Mucosa of descending colon (tissue), 3 donors: ENCODE measurements at regions not wholly inside any gene's neighbourhood (a gene's known extent, or its start where the extent isn't known, plus 50 kb on each side); places are given as distances from the start of the nearest gene placed in this dataset.

Source experiments
- ATAC-seq: fragments of 200-7000 bp; cut with Tn5 transposase; one replicate; pipeline ENCODE4 v1.9.1; 2020; ENCODE audit warnings: mild to moderate bottlenecking, moderate library complexity
- DNase-seq, 3 donors: peaks; one replicate each; pipeline ENCODE4 v3.0.0-alpha.2; 2020
- H3K36me3 ChIP-seq: fragments of 200-600 bp; one replicate; pipeline ENCODE4 v1.8.0; 2021; ENCODE audit warnings: low read depth, mild to moderate bottlenecking
- H3K4me1 ChIP-seq: fragments of 200-600 bp; one replicate; pipeline ENCODE4 v1.8.0; 2021; ENCODE audit warnings: low read depth, mild to moderate bottlenecking
- H3K4me3 ChIP-seq: fragments of 200-600 bp; one replicate; pipeline ENCODE4 v1.8.0; 2021; ENCODE audit warnings: mild to moderate bottlenecking
- H3K9me3 ChIP-seq: fragments of 200-600 bp; one replicate; pipeline ENCODE4 v1.8.0; 2021; ENCODE audit warnings: mild to moderate bottlenecking
- intact Hi-C, 2 donors: fragments of 100-400 bp; cut with DNase I in 1 of 2; cut with micrococcal nuclease in 1 of 2; formaldehyde crosslinking; loops; one replicate each; pipeline versions ENCODE4 v1.11.0 to v1.11.1; 2022; cut with DNase I, micrococcal nuclease
- TF ChIP-seq, protein P1 (sequence below): fragments of 200-600 bp; IDR thresholded peaks from one replicate; pipeline ENCODE4 v1.8.0; 2022; ENCODE audit warnings: antibody characterized with exemption, mild to moderate bottlenecking
- donor health status: DM: no; HTN: no; CAD: no; lungs with moderate emphysema.
- donor health status: DM: no; HTN: no; CAD: no.
- donor health status: DM: no; HTN: yes; CAD: no.

- TF ChIP-seq, protein P1, sequence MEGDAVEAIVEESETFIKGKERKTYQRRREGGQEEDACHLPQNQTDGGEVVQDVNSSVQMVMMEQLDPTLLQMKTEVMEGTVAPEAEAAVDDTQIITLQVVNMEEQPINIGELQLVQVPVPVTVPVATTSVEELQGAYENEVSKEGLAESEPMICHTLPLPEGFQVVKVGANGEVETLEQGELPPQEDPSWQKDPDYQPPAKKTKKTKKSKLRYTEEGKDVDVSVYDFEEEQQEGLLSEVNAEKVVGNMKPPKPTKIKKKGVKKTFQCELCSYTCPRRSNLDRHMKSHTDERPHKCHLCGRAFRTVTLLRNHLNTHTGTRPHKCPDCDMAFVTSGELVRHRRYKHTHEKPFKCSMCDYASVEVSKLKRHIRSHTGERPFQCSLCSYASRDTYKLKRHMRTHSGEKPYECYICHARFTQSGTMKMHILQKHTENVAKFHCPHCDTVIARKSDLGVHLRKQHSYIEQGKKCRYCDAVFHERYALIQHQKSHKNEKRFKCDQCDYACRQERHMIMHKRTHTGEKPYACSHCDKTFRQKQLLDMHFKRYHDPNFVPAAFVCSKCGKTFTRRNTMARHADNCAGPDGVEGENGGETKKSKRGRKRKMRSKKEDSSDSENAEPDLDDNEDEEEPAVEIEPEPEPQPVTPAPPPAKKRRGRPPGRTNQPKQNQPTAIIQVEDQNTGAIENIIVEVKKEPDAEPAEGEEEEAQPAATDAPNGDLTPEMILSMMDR, result no peak
- intact Hi-C loops, result no loop called here
Observed at GRCh38 chr11:122177238-122177637, 61.2 kb upstream of the BLID start.

DNA sequence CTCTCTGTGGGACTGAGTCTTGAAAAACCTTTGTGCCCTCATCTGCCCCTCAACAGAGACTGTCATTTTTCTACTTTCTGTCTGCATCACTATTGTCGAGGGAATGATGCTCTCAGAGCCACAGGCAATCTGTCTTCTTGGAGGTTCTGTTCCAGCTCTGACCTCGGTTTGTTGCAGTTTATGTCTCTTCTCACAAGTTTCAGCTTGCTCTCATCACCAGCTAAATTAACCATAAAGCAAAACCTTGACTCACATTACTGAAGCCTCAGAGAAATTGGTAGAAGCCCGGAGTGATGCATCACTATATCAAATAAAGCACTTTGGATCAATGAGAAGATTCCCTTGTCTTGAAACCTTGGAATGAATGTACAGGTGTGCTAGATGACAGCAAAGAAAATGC, 60.6 kb upstream of the BLID start:
- Histone ChIP-seq H3K4me3 (no peak overlapping the region), H3K9me3 (no peaks in the 10 kb centered on the region), H3K36me3 (no peaks in the 10 kb centered on the region), H3K4me1 (no peaks in the 10 kb centered on the region)
- intact Hi-C loops, result no loop called here
- DNase-seq, result no peak
- ATAC-seq, result no peak
- TF ChIP-seq, protein P1, result no peak

More at GRCh38 chr11:122177238-122177637, 61.2 kb upstream of the BLID start:
- ATAC-seq (no peak), DNase-seq (no peak)
- Histone ChIP-seq H3K4me1 (no peaks in the 10 kb centered on the region), H3K9me3 (no peaks in the 10 kb centered on the region), H3K36me3 (no peaks in the 10 kb centered on the region), H3K4me3 (no peak overlapping the region)

DNA sequence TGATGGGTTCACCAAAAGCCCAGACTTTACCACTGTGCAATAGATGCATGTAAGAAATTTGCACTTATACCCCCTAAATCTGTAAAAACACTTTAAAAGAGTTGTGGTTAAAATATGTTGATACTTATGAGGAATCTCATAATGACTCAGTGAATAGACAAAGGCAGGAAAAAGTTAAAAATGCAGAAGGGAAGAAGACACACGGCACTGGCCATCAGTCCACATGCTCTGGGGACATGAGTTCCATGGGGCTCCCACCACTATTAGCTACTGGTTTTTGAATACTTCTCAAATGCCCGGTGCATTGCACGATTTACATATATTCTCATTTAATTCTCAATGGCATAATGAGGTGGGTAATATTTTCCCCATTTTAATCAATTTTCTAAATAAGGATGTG, 59.3 kb upstream of the BLID start:
- DNase-seq (no peak), ATAC-seq (no peak)
- Histone ChIP-seq H3K4me1 (no peaks in the 10 kb centered on the region), H3K36me3 (no peaks in the 10 kb centered on the region), H3K9me3 (no peaks in the 10 kb centered on the region), H3K4me3 (no peak overlapping the region)
- intact Hi-C loops, result no loop called here
- TF ChIP-seq, protein P1, result no peak

GRCh38 chr11:122173587-122173986, 57.6 kb upstream of the BLID start:
- ATAC-seq, result no peak
- no peaks in the 10 kb centered on the region for H3K4me1 ChIP-seq
- no peaks in the 10 kb centered on the region for H3K36me3 ChIP-seq
- TF ChIP-seq, protein P1, result no peak
- no peak overlapping the region for H3K4me3 ChIP-seq
- H3K9me3 ChIP-seq, result no peaks in the 10 kb centered on the region
- DNase-seq, result no peak
- intact Hi-C loops, result no loop called here

DNA sequence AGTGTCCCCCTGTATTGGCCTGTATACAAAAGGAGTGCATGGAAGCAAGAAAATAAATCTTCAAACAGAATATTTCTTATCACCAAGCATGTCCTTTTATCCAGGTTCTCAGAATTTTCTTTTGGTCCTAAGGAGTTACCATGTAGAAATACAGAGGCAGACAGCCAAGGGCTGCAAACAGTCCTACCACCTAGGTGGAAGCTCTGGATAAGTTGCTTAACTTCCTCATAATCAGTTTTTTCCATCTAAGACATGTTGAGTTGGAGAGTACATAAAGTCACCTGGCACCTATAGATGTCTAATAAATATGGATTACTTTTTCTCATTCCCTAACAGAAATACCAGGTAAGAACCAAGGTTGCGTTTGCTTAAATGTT, 57.0 kb upstream of the BLID start:
- no peak for ATAC-seq
- no peak overlapping the region for H3K4me3 ChIP-seq

More for the DNA sequence above, 57.0 kb upstream of the BLID start:
- TF ChIP-seq, protein P1, result no peak
- DNase-seq, result no peak
- Histone ChIP-seq H3K36me3 (no peaks in the 10 kb centered on the region), H3K9me3 (no peaks in the 10 kb centered on the region), H3K4me1 (no peaks in the 10 kb centered on the region)
- intact Hi-C loops, result no loop called here
